Stimulated activated CD4-positive, alpha-beta T cell treated with anti-CD3 and anti-CD28 coated beads, Interleukin-15, amount 100 ng/mL, for 1 hour (primary cell): ENCODE measurements at regions not wholly inside any gene's neighbourhood (a gene's known extent, or its start where the extent isn't known, plus 50 kb on each side); places are given as distances from the start of the nearest gene placed in this dataset.
"Not testable (repeated sequence)": the region's sequence is repeated elsewhere in the genome, so short reads cannot be mapped to it uniquely, and the experiment has no call there.

ENCODE experiments used
- DNase-seq, 2 donors: peaks; one replicate each; pipeline ENCODE4 v3.0.0-alpha.2; 2020; ENCODE audit warnings: low read depth in 1 of 2, low spot score in 1 of 2

- no peak for DNase-seq
Observed at GRCh38 chr6:11386726-11387125, 150.8 kb upstream of the TMEM170B start.

DNA sequence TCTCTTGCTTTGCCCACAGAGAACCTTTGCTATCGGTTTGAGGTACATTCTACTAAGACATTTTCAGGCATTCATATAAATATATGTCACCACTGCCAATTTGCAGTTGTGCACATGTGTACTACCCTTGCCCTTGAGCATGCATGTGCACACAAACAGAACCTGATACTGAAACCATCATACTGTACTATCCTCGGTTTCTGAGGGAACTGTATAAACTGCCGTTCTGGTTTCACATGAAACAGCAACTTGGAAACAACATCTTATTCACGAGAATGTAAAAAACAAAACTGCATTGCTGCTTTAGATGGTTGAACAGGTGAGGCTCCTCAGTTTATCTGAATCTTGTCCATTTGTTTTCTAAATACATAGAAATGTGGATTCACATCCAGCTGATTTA lies 151.2 kb upstream of the TMEM170B start:
- no peak for DNase-seq

GRCh38 chr6:11384531-11385309 lies 152.3 kb upstream of the NEDD9 start:
- DNase-seq = no peak

- DNase-seq = peak; percentile 20 to 49
Observed at GRCh38 chr6:11381801-11382513, 149.5 kb upstream of the NEDD9 start.

- DNase-seq = no peak
Observed at GRCh38 chr6:11380969-11381744, 148.7 kb upstream of the NEDD9 start.

GRCh38 chr6:11380549-11380948 lies 148.1 kb upstream of the NEDD9 start:
- no peak for DNase-seq

DNA sequence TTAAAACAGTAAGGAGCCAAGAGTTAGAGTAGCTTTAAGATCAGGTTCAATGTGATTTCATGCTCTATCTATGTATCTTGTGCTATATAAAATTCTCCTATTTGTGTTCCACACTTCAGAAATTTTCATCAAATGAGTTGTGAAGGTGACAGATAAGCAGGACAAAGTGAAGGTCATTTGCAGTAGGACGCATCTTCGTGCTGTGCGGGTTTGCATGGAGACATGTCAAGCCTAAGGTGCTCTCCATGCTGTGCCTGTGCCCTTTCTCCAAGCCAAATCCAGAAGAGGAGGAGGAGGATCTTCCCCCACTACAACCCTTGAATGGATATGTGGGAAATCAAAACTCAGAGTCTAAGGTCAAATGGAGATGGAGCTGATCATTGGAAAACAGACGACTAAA lies 147.3 kb upstream of the NEDD9 start:
- no peak for DNase-seq

DNA sequence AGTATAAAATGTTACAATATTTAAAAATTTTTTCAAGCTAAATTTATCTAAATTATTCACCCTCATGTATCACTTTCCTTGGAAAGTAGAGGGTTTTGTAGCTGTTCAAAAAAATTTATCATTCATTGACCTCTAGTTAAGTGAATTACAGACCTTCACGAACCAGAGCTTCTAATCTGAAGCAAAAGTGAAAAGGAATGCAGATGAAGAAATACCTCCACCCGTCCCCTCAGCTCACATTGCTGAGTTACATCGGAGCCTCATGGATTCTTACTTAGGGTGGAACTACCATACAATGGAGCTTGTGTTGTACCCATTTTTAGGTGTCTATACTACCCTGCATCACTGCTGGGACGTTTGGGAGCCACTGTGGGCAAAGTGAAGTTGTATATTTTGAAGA lies 146.2 kb upstream of the NEDD9 start:
- no peak for DNase-seq

DNA sequence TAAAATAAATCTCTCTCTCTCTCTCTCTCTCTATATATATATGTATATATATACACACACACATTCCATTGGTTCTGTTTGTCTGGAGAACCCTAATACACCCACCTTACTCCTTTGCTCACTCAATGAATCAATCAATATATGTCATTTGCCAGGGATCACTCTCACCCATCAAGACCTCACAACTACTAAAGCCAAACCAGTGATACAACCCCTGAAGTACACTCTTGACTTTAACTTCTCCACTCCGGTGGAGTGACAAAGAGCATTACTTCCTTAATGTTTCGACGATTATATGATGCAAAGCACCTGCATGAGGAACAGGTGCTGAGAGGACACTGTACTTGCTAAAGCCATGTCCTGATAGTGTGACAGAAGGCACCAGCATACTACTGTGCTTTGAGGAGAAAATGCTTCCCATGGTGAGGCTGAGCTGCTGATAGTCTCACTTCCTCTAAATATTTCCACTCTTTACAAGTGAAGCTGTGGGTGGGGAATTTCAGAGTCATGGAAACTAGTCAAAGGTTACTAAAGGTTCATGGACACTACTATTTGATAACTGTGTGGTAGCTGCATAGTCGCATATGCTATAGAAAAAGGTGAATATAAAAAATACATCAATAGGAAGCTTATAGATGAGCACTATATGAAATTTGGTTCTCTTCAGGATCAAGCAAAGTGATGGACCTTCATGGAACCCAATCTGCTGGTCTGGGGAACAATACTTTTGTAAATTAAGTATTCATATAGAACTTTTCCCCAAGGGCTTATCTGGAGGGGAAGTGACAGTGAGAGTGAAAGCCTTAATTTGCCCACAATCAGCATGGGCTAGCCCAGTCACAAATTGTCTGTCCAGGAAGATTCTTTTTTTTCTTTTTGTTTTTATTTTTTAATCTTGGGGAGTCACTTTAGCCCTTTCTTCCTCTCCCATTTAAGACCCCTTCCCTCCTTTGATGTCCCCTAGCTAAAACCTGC lies 141.9 kb upstream of the NEDD9 start:
- no peak for DNase-seq

GRCh38 chr6:11373208-11373607 lies 140.7 kb upstream of the NEDD9 start:
- DNase-seq = no peak

DNA sequence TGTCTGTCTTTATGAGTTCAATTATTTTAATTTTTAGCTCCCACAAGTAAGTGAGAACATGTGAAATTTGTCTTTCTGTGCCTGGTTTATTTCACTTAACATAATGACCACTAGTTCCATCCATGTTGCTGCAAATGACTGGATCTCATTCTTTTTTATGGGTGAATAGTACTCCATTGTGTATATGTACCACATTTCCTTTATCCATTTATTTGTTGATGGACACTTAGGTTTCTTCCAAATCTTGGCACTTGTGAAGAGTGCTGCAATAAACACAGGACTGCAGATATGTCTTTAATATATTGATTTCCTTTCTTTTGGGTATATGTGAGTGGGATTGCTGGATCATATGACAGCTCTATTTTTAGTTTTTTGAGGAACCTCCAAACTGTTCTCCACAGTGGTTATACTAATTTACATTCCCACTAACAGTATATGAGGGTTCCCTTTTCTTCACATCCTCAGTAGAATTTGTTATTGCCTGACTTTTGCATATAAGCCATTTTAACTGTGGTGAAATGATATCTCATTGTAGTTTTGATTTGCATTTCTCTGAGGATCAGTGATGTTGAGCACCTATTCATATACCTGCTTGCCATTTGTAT lies 139.8 kb upstream of the NEDD9 start:
- DNase-seq = not testable (repeated sequence)

GRCh38 chr6:11370191-11371018 lies 137.9 kb upstream of the NEDD9 start:
- no peak for DNase-seq

- DNase-seq = no peak
Observed at GRCh38 chr6:11368760-11369159, 136.3 kb upstream of the NEDD9 start.

DNA sequence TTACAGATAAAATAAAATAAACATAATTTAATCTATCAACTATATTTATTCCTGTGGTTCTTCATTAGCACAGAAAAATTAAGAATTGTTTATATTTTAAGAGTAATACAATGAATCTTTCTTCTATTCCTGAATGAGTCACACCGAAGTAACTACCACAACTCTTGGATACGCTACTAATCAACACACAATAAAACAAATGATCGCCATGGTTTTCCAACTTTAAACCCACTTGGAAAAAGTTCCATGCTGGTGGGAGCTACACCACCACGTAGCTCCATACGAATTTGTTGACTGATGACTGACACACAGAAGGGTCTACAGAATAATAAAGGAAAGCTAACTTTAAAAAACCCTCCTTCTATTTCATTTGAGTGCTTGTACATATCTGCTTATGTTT lies 135.8 kb upstream of the NEDD9 start:
- DNase-seq = no peak

- DNase-seq = no peak
Observed at GRCh38 chr6:11367638-11368199, 135.3 kb upstream of the NEDD9 start.

DNA sequence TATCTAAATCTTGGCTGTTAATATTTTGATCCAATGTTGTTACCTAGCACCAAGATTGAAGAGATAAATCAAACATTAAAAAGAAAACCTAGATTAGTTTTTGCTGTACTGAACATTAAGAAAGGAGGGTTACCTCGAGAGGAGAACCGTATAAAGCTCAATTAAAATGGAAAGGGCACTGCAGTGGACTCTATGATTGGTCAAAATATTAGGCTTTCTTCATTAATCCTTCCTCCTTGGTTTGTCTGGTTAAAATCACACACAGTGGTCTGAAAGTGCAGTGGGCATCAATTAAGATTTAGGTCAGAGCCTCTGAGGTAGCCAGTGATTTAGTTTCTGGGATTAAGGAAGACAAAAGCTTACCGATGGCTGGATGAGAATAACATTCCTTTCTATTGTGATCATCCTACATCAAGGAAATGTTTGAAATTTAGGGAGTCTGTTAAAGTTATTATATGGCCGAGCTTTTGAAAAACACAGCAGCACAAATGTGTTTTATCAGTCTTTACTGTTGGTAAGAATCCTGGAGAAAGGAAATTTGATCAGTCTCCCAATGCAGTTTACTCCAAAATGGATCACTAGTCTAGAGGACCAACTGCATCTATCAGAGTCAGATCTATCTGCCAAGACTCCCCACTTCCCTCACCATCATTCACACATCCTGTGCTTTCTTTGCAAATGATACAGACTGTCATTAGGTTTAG lies 134.6 kb upstream of the NEDD9 start:
- DNase-seq = no peak

DNA sequence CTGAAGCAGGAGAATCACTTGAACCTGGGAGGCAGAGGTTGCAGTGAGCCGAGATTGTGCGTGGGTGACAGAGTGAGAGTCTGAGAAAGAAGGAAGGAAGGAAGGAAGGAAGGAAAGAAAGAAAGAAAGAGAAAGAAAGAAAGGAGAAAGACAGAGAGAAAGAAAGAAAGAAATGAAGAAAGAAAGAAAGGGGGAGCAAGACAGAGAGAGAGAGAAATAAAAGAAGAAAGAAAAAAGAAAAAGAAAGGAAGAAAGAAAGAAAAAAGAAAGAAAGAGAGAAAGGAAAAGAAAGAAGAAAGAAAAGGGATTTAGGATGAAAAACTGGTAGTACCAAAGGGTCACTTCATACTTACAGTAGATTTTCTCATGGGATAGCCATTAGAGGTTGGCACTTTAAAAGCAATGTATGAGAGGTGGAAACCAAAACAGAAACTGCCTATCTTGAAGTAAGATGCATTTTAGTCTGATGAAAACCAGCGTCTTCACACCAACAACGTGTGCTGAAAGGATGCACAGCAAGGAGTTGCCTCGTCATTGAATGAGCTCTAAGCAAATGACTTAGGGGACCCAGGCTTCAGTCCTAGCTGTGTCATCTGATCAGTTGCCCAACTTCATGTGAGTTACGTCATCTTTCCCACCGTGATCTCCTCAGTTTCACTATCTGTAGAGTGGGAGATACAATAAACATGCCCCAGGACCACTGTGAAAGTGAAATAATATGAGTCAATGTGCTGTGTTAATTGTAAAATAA lies 133.9 kb upstream of the NEDD9 start:
- no peak for DNase-seq

- no peak for DNase-seq
Observed at GRCh38 chr6:11364971-11365397, 132.5 kb upstream of the NEDD9 start.
